ENCODE measurements at regions not wholly inside any gene's neighbourhood (a gene's known extent, or its start where the extent isn't known, plus 50 kb on each side); places are given as distances from the start of the nearest gene placed in this dataset.

DNA sequence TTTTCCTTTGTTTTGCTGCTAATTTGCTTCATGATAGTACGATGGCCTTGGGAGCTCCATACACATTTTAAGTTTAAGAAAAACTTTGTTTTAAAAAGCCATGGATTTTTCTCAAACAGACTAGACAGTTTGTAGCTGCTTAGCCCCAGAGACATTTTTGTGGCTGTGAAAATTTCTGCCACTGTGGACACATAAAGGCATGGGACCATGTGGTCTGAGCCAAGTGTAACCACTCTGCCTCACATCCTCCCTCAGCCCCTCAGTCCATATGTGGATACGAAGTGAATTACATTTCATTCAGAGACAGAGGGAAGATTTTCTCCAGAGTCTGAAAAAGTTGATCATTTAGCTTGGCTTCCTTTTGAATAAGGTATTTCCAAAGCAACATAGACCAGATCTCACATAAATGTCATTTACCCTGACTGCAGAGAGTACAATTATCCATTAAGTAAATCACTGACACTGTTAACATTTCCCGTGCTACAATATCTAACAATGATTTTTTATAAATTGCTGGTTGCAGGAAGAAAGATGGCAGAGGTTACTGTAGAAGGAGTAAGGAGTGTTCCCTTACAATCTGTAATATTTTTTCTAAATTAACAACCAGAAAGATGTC is 87.4 kb downstream of the GJA1 start:
- ChIA-PET POLR2A (no interaction called here), CTCF (ENCODE audit: low intra/inter-chr PET ratio, low total read pairs) (no interaction called here)
- in situ Hi-C loops (cut with HindIII; ENCODE audit: extremely low pct_ligation_motif_present, low pct_unique_long_range_greater_than_20kb) = no loop called here
- H3K36me3 ChIP-seq (replicated peaks in 1 of 2; ENCODE audit: control insufficient read depth in 1 of 2, insufficient read depth in 2 of 2, low read length in 2 of 2) = no peaks in the 10 kb centered on the region
- DNase-seq (ENCODE audit: low spot score) (no peak), FAIRE-seq (no peak), ATAC-seq (no peak)
- BruUV-seq (replicated peaks) = no TSS peak
- H3K27ac ChIP-seq (ENCODE audit: extremely low read length, insufficient read depth, low read length) = no peak overlapping the region
- no peaks in the 10 kb centered on the region for H3K4me1 ChIP-seq (ENCODE audit: insufficient read depth, low read length)
- no peak overlapping the region for H2AFZ ChIP-seq (ENCODE audit: low read length)
- no peak overlapping the region for H3K4me2 ChIP-seq (ENCODE audit: low read depth, low read length)
- 2% methylated on average over 3 of the region's 3 CpGs for WGBS (ENCODE audit: low lambda C conversion rate)
- H4K20me1 ChIP-seq (ENCODE audit: insufficient read depth, low read length) = no peaks in the 10 kb centered on the region
- no peaks in the 10 kb centered on the region for H3K27me3 ChIP-seq (ENCODE audit: control insufficient read depth in 1 of 2, insufficient read depth in 2 of 2, low read length in 2 of 2)
- intact Hi-C loops (cut with micrococcal nuclease; ENCODE audit: unreplicated experiment) = no loop called here
- TF ChIP-seq GTF3A (CRISPR knock-in tag; conservative IDR thresholded peaks at IDR 0.05) (no peak), ZFX (CRISPR knock-in tag; IDR thresholded peaks at IDR 0.05; ENCODE audit: low read depth) (no peak), ONECUT2 (CRISPR knock-in tag; IDR thresholded peaks at IDR 0.05) (no peak), ZNF564 (CRISPR knock-in tag; IDR thresholded peaks at IDR 0.05) (no peak), ZNF232 (CRISPR knock-in tag; IDR thresholded peaks at IDR 0.05; ENCODE audit: borderline replicate concordance) (no peak), ZKSCAN1 (IDR thresholded peaks at IDR 0.05; ENCODE audit: low read length) (no peak), KDM5B (CRISPR knock-in tag; IDR thresholded peaks at IDR 0.05; ENCODE audit: borderline replicate concordance) (no peak), JDP2 (CRISPR knock-in tag; IDR thresholded peaks at IDR 0.05; ENCODE audit: borderline replicate concordance) (no peak), ZNF430 (CRISPR knock-in tag; IDR thresholded peaks at IDR 0.05) (no peak)
- TF ChIP-seq, protein P1, sequence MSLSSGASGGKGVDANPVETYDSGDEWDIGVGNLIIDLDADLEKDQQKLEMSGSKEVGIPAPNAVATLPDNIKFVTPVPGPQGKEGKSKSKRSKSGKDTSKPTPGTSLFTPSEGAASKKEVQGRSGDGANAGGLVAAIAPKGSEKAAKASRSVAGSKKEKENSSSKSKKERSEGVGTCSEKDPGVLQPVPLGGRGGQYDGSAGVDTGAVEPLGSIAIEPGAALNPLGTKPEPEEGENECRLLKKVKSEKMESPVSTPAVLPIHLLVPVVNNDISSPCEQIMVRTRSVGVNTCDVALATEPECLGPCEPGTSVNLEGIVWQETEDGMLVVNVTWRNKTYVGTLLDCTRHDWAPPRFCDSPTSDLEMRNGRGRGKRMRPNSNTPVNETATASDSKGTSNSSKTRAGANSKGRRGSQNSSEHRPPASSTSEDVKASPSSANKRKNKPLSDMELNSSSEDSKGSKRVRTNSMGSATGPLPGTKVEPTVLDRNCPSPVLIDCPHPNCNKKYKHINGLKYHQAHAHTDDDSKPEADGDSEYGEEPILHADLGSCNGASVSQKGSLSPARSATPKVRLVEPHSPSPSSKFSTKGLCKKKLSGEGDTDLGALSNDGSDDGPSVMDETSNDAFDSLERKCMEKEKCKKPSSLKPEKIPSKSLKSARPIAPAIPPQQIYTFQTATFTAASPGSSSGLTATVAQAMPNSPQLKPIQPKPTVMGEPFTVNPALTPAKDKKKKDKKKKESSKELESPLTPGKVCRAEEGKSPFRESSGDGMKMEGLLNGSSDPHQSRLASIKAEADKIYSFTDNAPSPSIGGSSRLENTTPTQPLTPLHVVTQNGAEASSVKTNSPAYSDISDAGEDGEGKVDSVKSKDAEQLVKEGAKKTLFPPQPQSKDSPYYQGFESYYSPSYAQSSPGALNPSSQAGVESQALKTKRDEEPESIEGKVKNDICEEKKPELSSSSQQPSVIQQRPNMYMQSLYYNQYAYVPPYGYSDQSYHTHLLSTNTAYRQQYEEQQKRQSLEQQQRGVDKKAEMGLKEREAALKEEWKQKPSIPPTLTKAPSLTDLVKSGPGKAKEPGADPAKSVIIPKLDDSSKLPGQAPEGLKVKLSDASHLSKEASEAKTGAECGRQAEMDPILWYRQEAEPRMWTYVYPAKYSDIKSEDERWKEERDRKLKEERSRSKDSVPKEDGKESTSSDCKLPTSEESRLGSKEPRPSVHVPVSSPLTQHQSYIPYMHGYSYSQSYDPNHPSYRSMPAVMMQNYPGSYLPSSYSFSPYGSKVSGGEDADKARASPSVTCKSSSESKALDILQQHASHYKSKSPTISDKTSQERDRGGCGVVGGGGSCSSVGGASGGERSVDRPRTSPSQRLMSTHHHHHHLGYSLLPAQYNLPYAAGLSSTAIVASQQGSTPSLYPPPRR (CRISPR knock-in tag; IDR thresholded peaks at IDR 0.05; ENCODE audit: borderline replicate concordance) = no peak
- TF ChIP-seq, protein P2, sequence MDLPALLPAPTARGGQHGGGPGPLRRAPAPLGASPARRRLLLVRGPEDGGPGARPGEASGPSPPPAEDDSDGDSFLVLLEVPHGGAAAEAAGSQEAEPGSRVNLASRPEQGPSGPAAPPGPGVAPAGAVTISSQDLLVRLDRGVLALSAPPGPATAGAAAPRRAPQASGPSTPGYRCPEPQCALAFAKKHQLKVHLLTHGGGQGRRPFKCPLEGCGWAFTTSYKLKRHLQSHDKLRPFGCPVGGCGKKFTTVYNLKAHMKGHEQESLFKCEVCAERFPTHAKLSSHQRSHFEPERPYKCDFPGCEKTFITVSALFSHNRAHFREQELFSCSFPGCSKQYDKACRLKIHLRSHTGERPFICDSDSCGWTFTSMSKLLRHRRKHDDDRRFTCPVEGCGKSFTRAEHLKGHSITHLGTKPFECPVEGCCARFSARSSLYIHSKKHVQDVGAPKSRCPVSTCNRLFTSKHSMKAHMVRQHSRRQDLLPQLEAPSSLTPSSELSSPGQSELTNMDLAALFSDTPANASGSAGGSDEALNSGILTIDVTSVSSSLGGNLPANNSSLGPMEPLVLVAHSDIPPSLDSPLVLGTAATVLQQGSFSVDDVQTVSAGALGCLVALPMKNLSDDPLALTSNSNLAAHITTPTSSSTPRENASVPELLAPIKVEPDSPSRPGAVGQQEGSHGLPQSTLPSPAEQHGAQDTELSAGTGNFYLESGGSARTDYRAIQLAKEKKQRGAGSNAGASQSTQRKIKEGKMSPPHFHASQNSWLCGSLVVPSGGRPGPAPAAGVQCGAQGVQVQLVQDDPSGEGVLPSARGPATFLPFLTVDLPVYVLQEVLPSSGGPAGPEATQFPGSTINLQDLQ (CRISPR knock-in tag; IDR thresholded peaks at IDR 0.05) = no peak
- H3K79me2 ChIP-seq (ENCODE audit: insufficient read depth, low read length) = no peaks in the 10 kb centered on the region
- H3K9me3 ChIP-seq (ENCODE audit: low read length) = no peaks in the 10 kb centered on the region
- no peak overlapping the region for H3K9ac ChIP-seq (ENCODE audit: insufficient read depth, low read depth, low read length)
- no peak overlapping the region for H3K4me3 ChIP-seq (replicated peaks in 1 of 3; ENCODE audit: insufficient read depth in 1 of 3, low read depth in 2 of 3, low read length in 3 of 3)
